Suprapubic skin (tissue), 3 donors: ENCODE measurements at regions not wholly inside any gene's neighbourhood (a gene's known extent, or its start where the extent isn't known, plus 50 kb on each side); places are given as distances from the start of the nearest gene placed in this dataset.

Experiments used
- POLR2A ChIP-seq, 2 donors: fragments of 450-650 bp; IDR thresholded peaks; one replicate each; pipeline ENCODE4 v1.6.1; 2017; ENCODE audit warnings: antibody characterized with exemption in 2 of 2, mild to moderate bottlenecking in 2 of 2, moderate library complexity in 2 of 2
- TF ChIP-seq, protein P1 (sequence below), 2 donors: fragments of 200-600 bp in 1 of 2; fragments of 450-650 bp in 1 of 2; sonication (generic) in 1 of 2; IDR thresholded peaks; one replicate each; pipeline ENCODE4 v1.5.1; 2016 to 2019; ENCODE audit warnings: antibody characterized with exemption in 2 of 2, mild to moderate bottlenecking in 1 of 2, moderate library complexity in 1 of 2

DNA sequence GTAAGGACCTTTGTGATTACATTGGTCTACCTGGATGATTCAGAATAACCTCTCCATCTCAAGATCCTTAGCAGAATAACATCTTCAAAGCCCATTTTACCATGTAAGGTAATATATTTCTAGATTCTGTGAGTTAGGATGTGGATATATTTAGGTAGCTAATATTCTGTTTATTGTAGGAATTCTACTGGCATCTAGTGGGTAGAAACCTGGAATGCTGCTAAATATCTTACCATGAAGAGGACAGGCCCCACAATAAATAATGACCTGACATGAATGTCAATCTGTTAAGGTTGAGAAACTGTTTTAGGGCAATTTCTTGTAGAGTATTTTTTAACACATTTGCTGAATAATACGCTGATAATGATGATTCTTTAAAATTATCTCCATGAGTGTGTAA, 426.8 kb downstream of the MAN2A1 start:
- TF ChIP-seq POLR2A (IDR thresholded peaks at IDR 0.05), result no peak
- TF ChIP-seq, protein P1, sequence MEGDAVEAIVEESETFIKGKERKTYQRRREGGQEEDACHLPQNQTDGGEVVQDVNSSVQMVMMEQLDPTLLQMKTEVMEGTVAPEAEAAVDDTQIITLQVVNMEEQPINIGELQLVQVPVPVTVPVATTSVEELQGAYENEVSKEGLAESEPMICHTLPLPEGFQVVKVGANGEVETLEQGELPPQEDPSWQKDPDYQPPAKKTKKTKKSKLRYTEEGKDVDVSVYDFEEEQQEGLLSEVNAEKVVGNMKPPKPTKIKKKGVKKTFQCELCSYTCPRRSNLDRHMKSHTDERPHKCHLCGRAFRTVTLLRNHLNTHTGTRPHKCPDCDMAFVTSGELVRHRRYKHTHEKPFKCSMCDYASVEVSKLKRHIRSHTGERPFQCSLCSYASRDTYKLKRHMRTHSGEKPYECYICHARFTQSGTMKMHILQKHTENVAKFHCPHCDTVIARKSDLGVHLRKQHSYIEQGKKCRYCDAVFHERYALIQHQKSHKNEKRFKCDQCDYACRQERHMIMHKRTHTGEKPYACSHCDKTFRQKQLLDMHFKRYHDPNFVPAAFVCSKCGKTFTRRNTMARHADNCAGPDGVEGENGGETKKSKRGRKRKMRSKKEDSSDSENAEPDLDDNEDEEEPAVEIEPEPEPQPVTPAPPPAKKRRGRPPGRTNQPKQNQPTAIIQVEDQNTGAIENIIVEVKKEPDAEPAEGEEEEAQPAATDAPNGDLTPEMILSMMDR (IDR thresholded peaks at IDR 0.05), result no peak
